ENCODE measurements at regions not wholly inside any gene's neighbourhood (a gene's known extent, or its start where the extent isn't known, plus 50 kb on each side); places are given as distances from the start of the nearest gene placed in this dataset.
"Not testable (repeated sequence)": the region's sequence is repeated elsewhere in the genome, so short reads cannot be mapped to it uniquely, and the experiment has no call there.

DNA sequence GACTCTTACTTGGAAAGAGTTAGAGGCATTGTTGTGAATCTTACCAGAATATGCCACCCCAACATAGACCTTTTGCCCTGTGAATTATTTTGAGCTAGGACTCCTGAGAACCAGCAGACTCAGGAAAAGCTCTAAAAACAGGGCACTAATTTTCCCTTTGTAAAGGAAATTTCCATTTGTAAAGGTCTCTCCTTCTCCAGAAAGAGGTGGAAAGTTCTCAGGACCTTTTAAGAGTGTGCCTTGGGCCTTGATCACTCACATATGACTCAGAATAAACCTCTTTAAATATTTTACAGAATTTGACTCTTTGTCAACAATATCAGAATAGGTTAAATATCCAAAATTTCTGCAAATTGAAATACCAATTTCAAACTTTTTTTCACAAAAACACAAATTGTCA is 721.8 kb upstream of the NCAM2 start:
- in situ Hi-C loops (cut with MboI): no loop called here
- no peak overlapping the region for H3K4me2 ChIP-seq (ENCODE audit: unreplicated experiment)
- no peaks in the 10 kb centered on the region for H3K4me1 ChIP-seq (ENCODE audit: insufficient read depth)

GRCh38 chr21:20276954-20277353 is 721.3 kb upstream of the NCAM2 start:
- 41 to 43% methylated on average over 1 of the region's 1 CpG for WGBS, 2 experiments (ENCODE audit: low coverage in 1 of 2, low lambda C conversion rate in 2 of 2, missing lambda C conversion rate in 2 of 2)
- Histone ChIP-seq H3K4me2 (ENCODE audit: unreplicated experiment) (no peak overlapping the region), H2AFZ (no peak overlapping the region), H3K9me2 (ENCODE audit: insufficient read depth) (no peaks in the 10 kb centered on the region), H3K4me1 (ENCODE audit: insufficient read depth) (no peaks in the 10 kb centered on the region), H3K27me3 (replicated peaks; ENCODE audit: insufficient read depth) (no peaks in the 10 kb centered on the region), H3K9me3 (ENCODE audit: low read depth) (no peaks in the 10 kb centered on the region), H3K27ac (no peak overlapping the region), H4K20me1 (ENCODE audit: insufficient read depth) (no peaks in the 10 kb centered on the region), H3F3A (ENCODE audit: insufficient read depth) (no peaks in the 10 kb centered on the region), H3K79me2 (ENCODE audit: insufficient read depth) (no peaks in the 10 kb centered on the region), H3K9ac (no peak overlapping the region), H3K4me3 (no peak overlapping the region), H3K36me3 (ENCODE audit: low read depth) (no peaks in the 10 kb centered on the region)
- no peak for DNase-seq
- TF ChIP-seq EZH2phosphoT487 (IDR thresholded peaks at IDR 0.05; ENCODE audit: insufficient read depth, low read depth): no peak
- TF ChIP-seq EZH2 (IDR thresholded peaks at IDR 0.05; ENCODE audit: insufficient read depth, poor library complexity, severe bottlenecking): no peak
- in situ Hi-C loops (cut with MboI): no loop called here

More for the DNA sequence above, 721.8 kb upstream of the NCAM2 start:
- no peak overlapping the region for H3K4me3 ChIP-seq
- H3K36me3 ChIP-seq (ENCODE audit: low read depth): no peaks in the 10 kb centered on the region
- H3K9me3 ChIP-seq (ENCODE audit: low read depth): no peaks in the 10 kb centered on the region
- no peak overlapping the region for H2AFZ ChIP-seq
- H3K27ac ChIP-seq: no peak overlapping the region
- no peaks in the 10 kb centered on the region for H4K20me1 ChIP-seq (ENCODE audit: insufficient read depth)
- H3K9ac ChIP-seq: no peak overlapping the region
- DNase-seq: no peak
- H3K9me2 ChIP-seq (ENCODE audit: insufficient read depth): no peaks in the 10 kb centered on the region
- no peaks in the 10 kb centered on the region for H3F3A ChIP-seq (ENCODE audit: insufficient read depth)
- H3K27me3 ChIP-seq (replicated peaks; ENCODE audit: insufficient read depth): no peaks in the 10 kb centered on the region
- TF ChIP-seq EZH2phosphoT487 (IDR thresholded peaks at IDR 0.05; ENCODE audit: insufficient read depth, low read depth) (no peak), EZH2 (IDR thresholded peaks at IDR 0.05; ENCODE audit: insufficient read depth, poor library complexity, severe bottlenecking) (no peak)
- no peaks in the 10 kb centered on the region for H3K79me2 ChIP-seq (ENCODE audit: insufficient read depth)

DNA sequence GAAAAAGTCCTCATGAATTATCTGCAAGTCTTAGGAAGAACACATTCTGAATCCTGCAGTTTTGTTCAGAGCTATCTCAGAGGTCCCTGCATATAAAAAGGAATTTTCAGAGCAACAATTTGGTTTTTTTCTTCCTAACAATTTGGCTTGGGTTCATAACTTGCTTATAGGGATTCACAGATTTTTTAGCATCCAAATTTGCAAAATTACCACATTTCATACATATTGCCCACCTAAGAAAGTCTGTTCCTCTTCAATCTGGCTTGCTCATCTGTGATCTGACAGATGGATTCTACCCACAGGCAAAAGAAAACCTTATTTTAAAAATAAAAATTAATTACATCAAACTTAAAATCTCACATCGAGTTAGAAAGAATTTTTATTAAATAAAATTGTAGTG is 714.4 kb upstream of the NCAM2 start:
- Histone ChIP-seq H3K27ac (no peak overlapping the region), H3K9me3 (ENCODE audit: low read depth) (no peaks in the 10 kb centered on the region), H3K27me3 (replicated peaks; ENCODE audit: insufficient read depth) (no peaks in the 10 kb centered on the region), H3K79me2 (ENCODE audit: insufficient read depth) (no peaks in the 10 kb centered on the region), H3K4me3 (no peak overlapping the region), H3K4me2 (ENCODE audit: unreplicated experiment) (no peak overlapping the region), H3K9me2 (ENCODE audit: insufficient read depth) (no peaks in the 10 kb centered on the region), H3K9ac (no peak overlapping the region), H4K20me1 (ENCODE audit: insufficient read depth) (no peaks in the 10 kb centered on the region), H3K36me3 (ENCODE audit: low read depth) (no peaks in the 10 kb centered on the region), H2AFZ (no peak overlapping the region), H3K4me1 (ENCODE audit: insufficient read depth) (no peaks in the 10 kb centered on the region), H3F3A (ENCODE audit: insufficient read depth) (no peaks in the 10 kb centered on the region)
- whole genome bisulfite sequencing, 2 experiments (ENCODE audit: low coverage in 1 of 2, low lambda C conversion rate in 2 of 2, missing lambda C conversion rate in 2 of 2): 13 to 17% methylated on average over 1 of the region's 1 CpG
- DNase-seq: no peak
- in situ Hi-C loops (cut with MboI): no loop called here
- TF ChIP-seq EZH2 (IDR thresholded peaks at IDR 0.05; ENCODE audit: insufficient read depth, poor library complexity, severe bottlenecking) (no peak), EZH2phosphoT487 (IDR thresholded peaks at IDR 0.05; ENCODE audit: insufficient read depth, low read depth) (no peak)

DNA sequence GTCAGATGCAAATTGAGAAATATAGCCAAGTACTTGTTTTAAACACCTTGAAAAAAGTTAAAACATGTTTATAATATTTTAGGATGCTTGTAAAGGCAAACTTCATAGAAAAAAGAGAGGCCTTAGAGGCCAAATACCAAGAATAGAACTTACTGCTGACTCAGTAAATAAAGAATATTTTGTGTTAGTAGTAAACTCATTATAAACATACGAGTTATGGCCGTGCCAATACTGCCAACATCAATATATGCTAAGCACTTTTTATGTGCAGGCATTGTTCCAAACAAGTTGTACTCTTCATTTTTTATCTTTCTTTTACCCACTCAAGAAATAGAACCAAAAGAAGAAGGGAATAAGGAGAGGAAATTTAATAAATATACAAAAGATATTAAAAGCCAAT is 705.9 kb upstream of the NCAM2 start:
- TF ChIP-seq EZH2 (IDR thresholded peaks at IDR 0.05; ENCODE audit: insufficient read depth, poor library complexity, severe bottlenecking) (no peak), EZH2phosphoT487 (IDR thresholded peaks at IDR 0.05; ENCODE audit: insufficient read depth, low read depth) (no peak)
- Histone ChIP-seq H3K4me1 (ENCODE audit: insufficient read depth) (no peaks in the 10 kb centered on the region), H3K4me2 (ENCODE audit: unreplicated experiment) (no peak overlapping the region), H3K9me3 (ENCODE audit: low read depth) (no peaks in the 10 kb centered on the region), H2AFZ (no peak overlapping the region), H3K27ac (no peak overlapping the region), H3K4me3 (no peak overlapping the region), H3K36me3 (ENCODE audit: low read depth) (no peaks in the 10 kb centered on the region), H3K79me2 (ENCODE audit: insufficient read depth) (no peaks in the 10 kb centered on the region), H3K9ac (no peak overlapping the region), H4K20me1 (ENCODE audit: insufficient read depth) (no peaks in the 10 kb centered on the region), H3F3A (ENCODE audit: insufficient read depth) (no peaks in the 10 kb centered on the region), H3K9me2 (ENCODE audit: insufficient read depth) (no peaks in the 10 kb centered on the region), H3K27me3 (replicated peaks; ENCODE audit: insufficient read depth) (no peaks in the 10 kb centered on the region)
- in situ Hi-C loops (cut with MboI): no loop called here
- DNase-seq: no peak
- 0 to 2% methylated on average over 2 of the region's 2 CpGs for WGBS, 2 experiments (ENCODE audit: low coverage in 1 of 2, low lambda C conversion rate in 2 of 2, missing lambda C conversion rate in 2 of 2)

DNA sequence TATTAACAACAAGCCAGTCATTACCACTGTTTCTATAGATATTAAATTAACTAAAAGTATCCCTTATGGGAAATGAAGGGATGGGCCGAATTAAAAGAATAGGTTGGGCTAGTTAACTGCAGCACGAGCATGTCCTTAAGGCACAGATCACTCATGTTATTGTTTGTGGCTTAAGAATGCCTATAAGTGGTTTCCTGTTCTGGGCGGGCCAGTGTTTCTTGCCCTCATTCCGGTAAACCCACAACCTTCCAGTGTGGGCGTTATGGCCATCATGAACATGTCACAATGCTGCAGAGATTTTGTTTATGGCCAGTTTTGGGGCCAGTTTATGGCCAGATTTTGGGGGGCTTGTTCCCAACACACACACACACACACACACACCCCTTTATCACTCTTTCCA is 705.4 kb upstream of the NCAM2 start:
- H3K9ac ChIP-seq; H3K4me2 ChIP-seq (ENCODE audit: unreplicated experiment); H2AFZ ChIP-seq; H3K79me2 ChIP-seq (ENCODE audit: insufficient read depth); H4K20me1 ChIP-seq (ENCODE audit: insufficient read depth); H3K9me3 ChIP-seq (ENCODE audit: low read depth); H3K9me2 ChIP-seq (ENCODE audit: insufficient read depth); DNase-seq; H3K4me1 ChIP-seq (ENCODE audit: insufficient read depth); H3K4me3 ChIP-seq; H3K27me3 ChIP-seq (replicated peaks; ENCODE audit: insufficient read depth); H3F3A ChIP-seq (ENCODE audit: insufficient read depth); in situ Hi-C loops (cut with MboI); H3K27ac ChIP-seq; H3K36me3 ChIP-seq (ENCODE audit: low read depth): not testable (repeated sequence)
- 34 to 39% methylated on average over 5 of the region's 5 CpGs for WGBS, 2 experiments (ENCODE audit: low coverage in 1 of 2, low lambda C conversion rate in 2 of 2, missing lambda C conversion rate in 2 of 2)
